ENCODE measurements at regions not wholly inside any gene's neighbourhood (a gene's known extent, or its start where the extent isn't known, plus 50 kb on each side); places are given as distances from the start of the nearest gene placed in this dataset.

DNA sequence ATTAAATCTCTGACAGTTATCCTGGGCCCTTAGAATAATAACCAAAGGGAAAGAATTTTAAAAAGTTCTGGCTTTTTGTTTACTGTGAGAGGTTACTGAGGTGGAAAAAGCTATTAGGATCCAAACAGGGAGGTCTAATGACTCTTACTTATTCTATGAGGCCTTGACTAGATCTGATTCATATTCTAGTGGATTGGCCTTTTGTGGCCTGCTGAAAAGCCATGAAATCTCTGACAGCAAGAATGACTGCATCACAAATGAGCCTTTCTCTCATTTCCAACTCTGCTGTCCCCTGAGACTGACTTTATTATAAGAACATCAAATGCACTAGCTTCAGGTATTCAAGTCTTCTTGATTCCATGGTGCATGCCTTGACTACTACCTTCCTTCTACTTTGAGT is 1797.6 kb downstream of the LRRC4C start:
- no peaks in the 10 kb centered on the region for H3K36me3 ChIP-seq (ENCODE audit: control insufficient read depth, insufficient read depth, low read length)
- intact Hi-C loops (cut with micrococcal nuclease; ENCODE audit: unreplicated experiment) (no loop called here), in situ Hi-C loops (cut with HindIII; ENCODE audit: low pct_unique_long_range_greater_than_20kb, low sequenced_read_pairs) (no loop called here)
- H3K27ac ChIP-seq (ENCODE audit: low read length): no peak overlapping the region
- no peak for ATAC-seq
- no TSS peak for BruUV-seq (replicated peaks)
- H3K27me3 ChIP-seq (ENCODE audit: control insufficient read depth, insufficient read depth, low read length): no peaks in the 10 kb centered on the region
- no peaks in the 10 kb centered on the region for H3K9me3 ChIP-seq (ENCODE audit: control insufficient read depth, insufficient read depth, low read depth, low read length)
- ChIA-PET POLR2A (no interaction called here), CTCF (no interaction called here)
- TF ChIP-seq TCF7L2 (IDR thresholded peaks at IDR 0.05; ENCODE audit: low read depth, low read length): no peak
- TF ChIP-seq, protein P1, sequence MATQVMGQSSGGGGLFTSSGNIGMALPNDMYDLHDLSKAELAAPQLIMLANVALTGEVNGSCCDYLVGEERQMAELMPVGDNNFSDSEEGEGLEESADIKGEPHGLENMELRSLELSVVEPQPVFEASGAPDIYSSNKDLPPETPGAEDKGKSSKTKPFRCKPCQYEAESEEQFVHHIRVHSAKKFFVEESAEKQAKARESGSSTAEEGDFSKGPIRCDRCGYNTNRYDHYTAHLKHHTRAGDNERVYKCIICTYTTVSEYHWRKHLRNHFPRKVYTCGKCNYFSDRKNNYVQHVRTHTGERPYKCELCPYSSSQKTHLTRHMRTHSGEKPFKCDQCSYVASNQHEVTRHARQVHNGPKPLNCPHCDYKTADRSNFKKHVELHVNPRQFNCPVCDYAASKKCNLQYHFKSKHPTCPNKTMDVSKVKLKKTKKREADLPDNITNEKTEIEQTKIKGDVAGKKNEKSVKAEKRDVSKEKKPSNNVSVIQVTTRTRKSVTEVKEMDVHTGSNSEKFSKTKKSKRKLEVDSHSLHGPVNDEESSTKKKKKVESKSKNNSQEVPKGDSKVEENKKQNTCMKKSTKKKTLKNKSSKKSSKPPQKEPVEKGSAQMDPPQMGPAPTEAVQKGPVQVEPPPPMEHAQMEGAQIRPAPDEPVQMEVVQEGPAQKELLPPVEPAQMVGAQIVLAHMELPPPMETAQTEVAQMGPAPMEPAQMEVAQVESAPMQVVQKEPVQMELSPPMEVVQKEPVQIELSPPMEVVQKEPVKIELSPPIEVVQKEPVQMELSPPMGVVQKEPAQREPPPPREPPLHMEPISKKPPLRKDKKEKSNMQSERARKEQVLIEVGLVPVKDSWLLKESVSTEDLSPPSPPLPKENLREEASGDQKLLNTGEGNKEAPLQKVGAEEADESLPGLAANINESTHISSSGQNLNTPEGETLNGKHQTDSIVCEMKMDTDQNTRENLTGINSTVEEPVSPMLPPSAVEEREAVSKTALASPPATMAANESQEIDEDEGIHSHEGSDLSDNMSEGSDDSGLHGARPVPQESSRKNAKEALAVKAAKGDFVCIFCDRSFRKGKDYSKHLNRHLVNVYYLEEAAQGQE (IDR thresholded peaks at IDR 0.05; ENCODE audit: insufficient read depth in 1 of 2, low read depth in 2 of 2, low read length in 1 of 2): no peak
- TF ChIP-seq POLR2AphosphoS5 (IDR thresholded peaks at IDR 0.05; ENCODE audit: low read depth, low read length): no peak
- TF ChIP-seq, protein P2, sequence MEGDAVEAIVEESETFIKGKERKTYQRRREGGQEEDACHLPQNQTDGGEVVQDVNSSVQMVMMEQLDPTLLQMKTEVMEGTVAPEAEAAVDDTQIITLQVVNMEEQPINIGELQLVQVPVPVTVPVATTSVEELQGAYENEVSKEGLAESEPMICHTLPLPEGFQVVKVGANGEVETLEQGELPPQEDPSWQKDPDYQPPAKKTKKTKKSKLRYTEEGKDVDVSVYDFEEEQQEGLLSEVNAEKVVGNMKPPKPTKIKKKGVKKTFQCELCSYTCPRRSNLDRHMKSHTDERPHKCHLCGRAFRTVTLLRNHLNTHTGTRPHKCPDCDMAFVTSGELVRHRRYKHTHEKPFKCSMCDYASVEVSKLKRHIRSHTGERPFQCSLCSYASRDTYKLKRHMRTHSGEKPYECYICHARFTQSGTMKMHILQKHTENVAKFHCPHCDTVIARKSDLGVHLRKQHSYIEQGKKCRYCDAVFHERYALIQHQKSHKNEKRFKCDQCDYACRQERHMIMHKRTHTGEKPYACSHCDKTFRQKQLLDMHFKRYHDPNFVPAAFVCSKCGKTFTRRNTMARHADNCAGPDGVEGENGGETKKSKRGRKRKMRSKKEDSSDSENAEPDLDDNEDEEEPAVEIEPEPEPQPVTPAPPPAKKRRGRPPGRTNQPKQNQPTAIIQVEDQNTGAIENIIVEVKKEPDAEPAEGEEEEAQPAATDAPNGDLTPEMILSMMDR (IDR thresholded peaks at IDR 0.05): no peak
- no peak for TF ChIP-seq SIN3A (IDR thresholded peaks at IDR 0.05; ENCODE audit: borderline replicate concordance, insufficient read depth, low read depth, low read length)
- no peak for DNase-seq (ENCODE audit: low read depth, low spot score)
- H3K4me1 ChIP-seq (ENCODE audit: control insufficient read depth, insufficient read depth, low read length): no peaks in the 10 kb centered on the region
- no peak overlapping the region for H3K4me3 ChIP-seq (ENCODE audit: low read depth in 2 of 2, low read length in 2 of 2)

DNA sequence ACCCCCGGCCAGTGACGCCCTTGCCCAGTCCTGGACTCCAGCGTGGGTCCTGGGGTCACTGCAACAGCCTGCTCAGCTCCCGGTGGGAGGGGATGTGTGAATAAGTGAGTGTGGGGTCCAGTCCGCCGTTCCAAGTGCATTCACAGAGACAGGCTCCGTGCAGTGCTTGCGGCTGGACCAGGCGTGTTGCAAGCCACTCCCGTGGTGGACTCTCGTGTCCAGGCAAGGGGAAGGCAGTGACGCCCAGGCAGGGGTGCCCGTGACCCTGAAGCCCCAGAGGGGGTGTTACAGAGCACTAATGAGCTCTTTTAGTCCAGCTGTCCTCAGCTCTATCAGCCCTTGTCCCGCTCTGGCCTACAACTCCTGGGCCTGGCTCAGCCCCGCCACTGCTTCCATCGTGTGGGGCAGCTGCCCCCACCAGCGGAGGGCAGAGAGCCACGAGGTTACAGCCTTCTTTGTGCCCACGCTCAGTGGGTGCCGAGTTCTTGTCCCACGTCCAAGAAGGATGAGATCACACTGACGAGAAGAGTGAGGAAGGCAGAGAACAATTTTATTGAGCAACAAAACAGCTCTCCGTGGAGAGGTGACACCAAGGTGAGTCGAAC is 1807.5 kb downstream of the LRRC4C start:
- intact Hi-C loops (cut with micrococcal nuclease; ENCODE audit: unreplicated experiment) (no loop called here), in situ Hi-C loops (cut with HindIII; ENCODE audit: low pct_unique_long_range_greater_than_20kb, low sequenced_read_pairs) (no loop called here)
- Histone ChIP-seq H3K27ac (ENCODE audit: low read length) (no peak overlapping the region), H3K36me3 (ENCODE audit: control insufficient read depth, insufficient read depth, low read length) (no peaks in the 10 kb centered on the region), H3K4me3 (ENCODE audit: low read depth in 2 of 2, low read length in 2 of 2) (no peak overlapping the region), H3K4me1 (ENCODE audit: control insufficient read depth, insufficient read depth, low read length) (no peaks in the 10 kb centered on the region), H3K9me3 (ENCODE audit: control insufficient read depth, insufficient read depth, low read depth, low read length) (no peaks in the 10 kb centered on the region), H3K27me3 (ENCODE audit: control insufficient read depth, insufficient read depth, low read length) (no peaks in the 10 kb centered on the region)
- CTCF ChIA-PET: no interaction called here
- TF ChIP-seq, protein P2 (IDR thresholded peaks at IDR 0.05): no peak
- TF ChIP-seq, protein P1 (IDR thresholded peaks at IDR 0.05; ENCODE audit: insufficient read depth in 1 of 2, low read depth in 2 of 2, low read length in 1 of 2): no peak
- TF ChIP-seq SIN3A (IDR thresholded peaks at IDR 0.05; ENCODE audit: borderline replicate concordance, insufficient read depth, low read depth, low read length): no peak
- TF ChIP-seq TCF7L2 (IDR thresholded peaks at IDR 0.05; ENCODE audit: low read depth, low read length): no peak
- no TSS peak for BruUV-seq (replicated peaks)
- no peak for ATAC-seq
- DNase-seq (ENCODE audit: low read depth, low spot score): no peak
- POLR2A ChIA-PET: no interaction called here
